HCT116 (cell line): ENCODE measurements at regions not wholly inside any gene's neighbourhood (a gene's known extent, or its start where the extent isn't known, plus 50 kb on each side); places are given as distances from the start of the nearest gene placed in this dataset.

Experiments used
- ATAC-seq: fragments of 200-7000 bp; cut with Tn5 transposase; 2 replicates; pipeline ENCODE4 v1.9.1; 2020; ENCODE audit warnings: mild to moderate bottlenecking, moderate library complexity
- BruUV-seq: library from RNA; stranded (reverse); fragments of 400-500 nt; replicated peaks from 2 replicates; lab custom pipeline; 2021; lab: Mats Ljungman, UMichigan
- CTCF ChIA-PET: fragments of 300-600 bp; sonication (Branson Sonifier 250); formaldehyde crosslinking; loops from one replicate; lab custom pipeline; 2021; ENCODE audit warnings: antibody characterized with exemption; lab: Charles Lee
- POLR2A ChIA-PET: fragments of 300-600, 350-600 bp; sonication (Branson Sonifier 250); formaldehyde crosslinking; loops from one replicate; lab custom pipeline; 2021; ENCODE audit warnings: antibody characterized with exemption; lab: Charles Lee
- RAD21 ChIA-PET, 2 experiments: fragments of 300-600 bp; sonication (Branson Sonifier 250); formaldehyde crosslinking; loops; one replicate each; lab custom pipeline; 2023; ENCODE audit warnings: low total read pairs in 2 of 2; ENCODE audit not compliant: uncharacterized antibody in 2 of 2, unreplicated experiment in 2 of 2, low non-redundant PET in 1 of 2; lab: Charles Lee
- DNase-seq: peaks from one replicate; pipeline ENCODE4 v3.0.0-alpha.2; 2010; ENCODE audit warnings: low read depth, low spot score
- H2AFZ ChIP-seq: fragments of 200-600 bp; shearing (Covaris generic), sonication (generic); 2 replicates; pipeline ENCODE4 v1.6.1; 2017; ENCODE audit warnings: low read depth, mixed run types, mixed read lengths, antibody characterized with exemption, low read length; ENCODE audit not compliant: poor library complexity, severe bottlenecking
- H3K27ac ChIP-seq: 2 replicates; pipeline ENCODE4 v1.5.1; 2012; ENCODE audit warnings: low read depth, low read length
- H3K27me3 ChIP-seq: fragments of 200-600 bp; sonication (generic); 2 replicates; pipeline ENCODE4 v1.6.1; 2016; ENCODE audit warnings: mixed run types, low read length, mixed read lengths; ENCODE audit not compliant: insufficient read depth
- H3K36me3 ChIP-seq, 2 experiments: fragments of 200-500 bp in 1 of 2; fragments of 200-600 bp in 1 of 2; sonication (Bioruptor generic) in 1 of 2; sonication (generic) in 1 of 2; 2 replicates each; pipeline versions ENCODE4 v1.5.1 to v1.6.1; 2014 to 2016; ENCODE audit warnings: low read length in 2 of 2, inconsistent platforms in 1 of 2, mixed read lengths in 1 of 2, mixed run types in 1 of 2; ENCODE audit not compliant: insufficient read depth in 2 of 2, control insufficient read depth in 1 of 2
- H3K4me1 ChIP-seq, 2 experiments: fragments of 200-600 bp in 1 of 2; sonication (generic) in 1 of 2; 2 replicates each; pipeline versions ENCODE4 v1.5.1 to v1.6.1; 2012 to 2017; ENCODE audit warnings: low read length in 2 of 2, inconsistent platforms in 1 of 2, mild to moderate bottlenecking in 1 of 2, mixed read lengths in 1 of 2, mixed run types in 1 of 2, moderate library complexity in 1 of 2; ENCODE audit not compliant: insufficient read depth in 2 of 2, control insufficient read depth in 1 of 2
- H3K4me2 ChIP-seq: fragments of 200-600 bp; sonication (generic); 2 replicates; pipeline ENCODE4 v1.6.1; 2017; ENCODE audit warnings: mixed run types, low read length, mixed read lengths
- H3K4me3 ChIP-seq, 2 experiments: fragments of 200-600 bp in 1 of 2; sonication (generic) in 1 of 2; replicated peaks in 1 of 2; 2 replicates each; pipeline ENCODE4 v1.5.1; 2011 to 2016; ENCODE audit warnings: low read length in 2 of 2, control low read depth in 1 of 2, low read depth in 1 of 2, mild to moderate bottlenecking in 1 of 2, mixed read lengths in 1 of 2, mixed run types in 1 of 2
- H3K79me2 ChIP-seq: fragments of 200-600 bp; sonication (generic); 2 replicates; pipeline ENCODE4 v1.6.1; 2017; ENCODE audit warnings: mild to moderate bottlenecking, mixed run types, low read length, moderate library complexity, mixed read lengths; ENCODE audit not compliant: insufficient read depth
- H3K9ac ChIP-seq: fragments of 200-600 bp; sonication (generic); 2 replicates; pipeline ENCODE4 v1.6.1; 2016; ENCODE audit warnings: low read length, mixed read lengths
- H3K9me2 ChIP-seq: fragments of 200-600 bp; sonication (generic), shearing (Covaris generic); 2 replicates; pipeline ENCODE4 v1.6.1; 2017; ENCODE audit warnings: mixed run types, mild to moderate bottlenecking, moderate library complexity; ENCODE audit not compliant: insufficient read depth
- H3K9me3 ChIP-seq, 2 experiments: fragments of 200-500 bp in 1 of 2; fragments of 200-600 bp in 1 of 2; sonication (Bioruptor generic) in 1 of 2; sonication (generic) in 1 of 2; 2 replicates each; pipeline ENCODE4 v1.6.1; 2014 to 2017; ENCODE audit warnings: low read length in 2 of 2, mixed read lengths in 2 of 2, inconsistent platforms in 1 of 2, low read depth in 1 of 2, mild to moderate bottlenecking in 1 of 2, mixed run types in 1 of 2, moderate library complexity in 1 of 2; ENCODE audit not compliant: control insufficient read depth in 1 of 2, insufficient read depth in 1 of 2
- H4K20me1 ChIP-seq: fragments of 200-600 bp; sonication (generic), shearing (Covaris generic); 2 replicates; pipeline ENCODE4 v1.6.1; 2017; ENCODE audit warnings: mixed run types, mild to moderate bottlenecking, moderate library complexity; ENCODE audit not compliant: insufficient read depth
- ATF3 ChIP-seq: IDR thresholded peaks from 2 replicates; pipeline ENCODE4 v1.6.1; 2012
- CBX3 ChIP-seq: IDR thresholded peaks from 2 replicates; pipeline ENCODE4 v1.6.1; 2012; ENCODE audit warnings: low read depth
- CEBPB ChIP-seq: IDR thresholded peaks from 2 replicates; pipeline ENCODE4 v1.6.1; 2012; ENCODE audit warnings: low read depth
- EGR1 ChIP-seq: IDR thresholded peaks from 2 replicates; pipeline ENCODE4 v1.6.1; 2012; ENCODE audit warnings: low read depth
- ELF1 ChIP-seq: IDR thresholded peaks from 2 replicates; pipeline ENCODE4 v1.6.1; 2012; ENCODE audit warnings: low read depth, borderline replicate concordance
- EZH2phosphoT487 ChIP-seq: fragments of 200-600 bp; IDR thresholded peaks from 2 replicates; pipeline ENCODE4 v1.6.1; 2018; ENCODE audit warnings: antibody characterized with exemption, borderline replicate concordance
- FOSL1 ChIP-seq: IDR thresholded peaks from 2 replicates; pipeline ENCODE4 v1.6.1; 2012; ENCODE audit warnings: low read depth
- JUND ChIP-seq: IDR thresholded peaks from 2 replicates; pipeline ENCODE4 v1.6.1; 2012
- POLR2A ChIP-seq: IDR thresholded peaks from 2 replicates; pipeline ENCODE4 v1.7.0; 2011; ENCODE audit warnings: borderline replicate concordance; ENCODE audit not compliant: insufficient read depth, insufficient read length; ENCODE audit errors: extremely low read depth
- SIN3A ChIP-seq: IDR thresholded peaks from 2 replicates; pipeline ENCODE4 v1.6.1; 2012; ENCODE audit warnings: low read depth
- SP1 ChIP-seq: IDR thresholded peaks from 2 replicates; pipeline ENCODE4 v1.6.1; 2012; ENCODE audit warnings: low read depth
- SRF ChIP-seq: IDR thresholded peaks from 2 replicates; pipeline ENCODE4 v1.6.1; 2012; ENCODE audit warnings: low read depth
- YY1 ChIP-seq: IDR thresholded peaks from 2 replicates; pipeline ENCODE4 v1.6.1; 2011; ENCODE audit warnings: low read length, low read depth, moderate library complexity, mild to moderate bottlenecking; ENCODE audit not compliant: insufficient replicate concordance; ENCODE audit errors: extremely low read depth
- ZBTB33 ChIP-seq: IDR thresholded peaks from 2 replicates; pipeline ENCODE4 v1.6.1; 2011; ENCODE audit warnings: mild to moderate bottlenecking, low read length, moderate library complexity; ENCODE audit not compliant: insufficient replicate concordance; ENCODE audit errors: extremely low read depth
- intact Hi-C: fragments of 100-400 bp; cut with micrococcal nuclease; formaldehyde crosslinking; loops from 2 replicates; pipeline ENCODE4 v1.10.0; 2022

GRCh38 chr5:142235870-142236672 is 88.8 kb downstream of the SPRY4 start:
- H3K27ac ChIP-seq = no peak overlapping the region
- no peaks in the 10 kb centered on the region for H3K9me2 ChIP-seq
- no peak overlapping the region for H3K4me2 ChIP-seq
- RAD21 ChIA-PET = no interaction called here
- CTCF ChIA-PET = no interaction called here
- no peaks in the 10 kb centered on the region for H3K27me3 ChIP-seq
- intact Hi-C loops = no loop called here
- H2AFZ ChIP-seq = no peak overlapping the region
- TF ChIP-seq JUND (no peak), ATF3 (no peak), CBX3 (no peak), EZH2phosphoT487 (no peak), ZBTB33 (no peak), CEBPB (no peak), SIN3A (no peak), ELF1 (no peak), FOSL1 (no peak), YY1 (no peak), SP1 (no peak), POLR2A (no peak), SRF (no peak), EGR1 (no peak)
- no peaks in the 10 kb centered on the region for H4K20me1 ChIP-seq
- no peak overlapping the region for H3K4me3 ChIP-seq
- no peak overlapping the region for H3K9ac ChIP-seq
- H3K4me1 ChIP-seq = peaks cover 15 to 25% of the 10 kb centered on the region in 2 experiments; a peak in 3 of 4 replicates
- BruUV-seq = no TSS peak
- ATAC-seq (no peak), DNase-seq (no peak)
- POLR2A ChIA-PET = no interaction called here
- H3K36me3 ChIP-seq = no peaks in the 10 kb centered on the region
- H3K79me2 ChIP-seq = no peaks in the 10 kb centered on the region
- H3K9me3 ChIP-seq = no peaks in the 10 kb centered on the region
